Myocyte (in vitro differentiated cells): ENCODE measurements at regions not wholly inside any gene's neighbourhood (a gene's known extent, or its start where the extent isn't known, plus 50 kb on each side); places are given as distances from the start of the nearest gene placed in this dataset.
A peak's percentile ranks its signal among the peaks of the same experiment; 100 is the strongest.
"Not testable (repeated sequence)": the region's sequence is repeated elsewhere in the genome, so short reads cannot be mapped to it uniquely, and the experiment has no call there.

Experiments
- DNase-seq: peaks from one replicate; pipeline ENCODE4 v3.0.0-alpha.2; 2012; ENCODE audit warnings: low read depth

DNA sequence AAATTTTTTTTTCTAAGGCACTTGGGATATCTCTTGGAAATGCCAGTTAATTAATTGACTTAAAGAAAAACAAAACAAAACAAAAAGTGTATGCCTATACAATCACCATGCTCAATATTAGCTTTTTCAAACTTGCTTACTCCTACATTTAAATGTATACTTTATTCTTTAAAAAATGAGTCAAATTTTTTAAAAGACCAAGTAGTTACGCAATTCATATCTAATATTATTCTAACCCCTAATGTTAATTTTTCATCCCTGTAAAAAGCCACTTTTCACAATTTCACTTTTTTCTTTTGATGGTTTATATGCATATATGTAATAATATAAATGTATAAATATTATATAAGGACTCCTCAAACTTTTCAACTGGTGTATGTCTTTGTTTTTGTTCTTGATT lies 211.2 kb downstream of the PRDM9 start:
- no peak for DNase-seq

DNA sequence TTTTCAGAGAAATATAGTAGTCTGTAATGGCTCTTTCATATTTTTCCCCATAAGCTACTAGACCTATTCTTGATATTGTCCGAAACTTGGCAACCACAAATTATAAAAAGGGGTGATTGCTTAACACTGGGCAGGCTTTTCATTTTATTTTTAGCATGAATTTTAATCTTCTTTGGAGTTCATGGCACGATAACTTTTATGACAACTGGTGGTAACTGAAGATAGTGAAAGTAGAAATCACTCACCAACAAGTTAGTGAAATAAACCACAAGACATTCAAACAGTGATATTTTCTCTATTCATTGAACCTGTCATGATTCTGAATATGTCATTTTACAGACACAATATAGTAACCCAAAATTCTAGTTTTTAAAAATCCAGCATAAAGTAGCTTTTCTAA lies 213.9 kb downstream of the PRDM9 start:
- DNase-seq: no peak

DNA sequence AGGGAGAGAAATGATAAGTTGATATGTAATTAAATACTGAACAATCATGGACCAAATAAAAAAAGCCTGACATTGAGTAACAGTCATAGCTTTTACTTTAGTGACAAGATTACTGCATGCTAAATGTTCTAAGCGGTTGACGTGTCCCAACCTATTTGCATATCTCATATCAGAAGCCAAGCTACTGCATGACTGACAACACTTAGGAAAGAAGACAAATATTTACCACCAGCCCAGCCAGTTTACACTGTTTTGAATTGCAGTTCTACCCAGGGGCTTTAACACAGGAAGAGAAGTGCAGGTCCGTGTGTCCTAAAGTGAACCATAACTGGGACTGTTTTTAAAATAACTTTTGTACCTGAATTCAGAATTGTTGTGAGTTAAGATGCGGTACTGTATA lies 219.9 kb downstream of the PRDM9 start:
- DNase-seq: no peak

DNA sequence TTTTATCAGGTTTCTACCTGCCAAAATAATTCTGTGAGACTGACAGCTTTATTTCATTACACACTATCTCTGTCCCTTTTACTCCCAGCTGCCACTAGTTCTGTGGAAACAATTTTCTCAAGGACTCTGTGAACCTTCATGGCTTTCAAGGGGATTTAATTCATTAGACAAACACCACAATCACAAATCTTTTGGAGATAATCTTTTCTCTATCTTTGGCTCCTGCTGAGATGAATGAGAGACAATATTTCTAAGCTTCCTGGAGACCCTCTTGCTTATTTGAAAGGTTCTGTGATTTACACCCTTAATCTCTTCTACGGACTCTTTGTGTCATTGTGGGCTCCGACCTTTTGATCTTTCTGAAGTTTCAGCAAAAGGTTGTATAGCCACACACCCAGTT lies 222.6 kb downstream of the PRDM9 start:
- no peak for DNase-seq

DNA sequence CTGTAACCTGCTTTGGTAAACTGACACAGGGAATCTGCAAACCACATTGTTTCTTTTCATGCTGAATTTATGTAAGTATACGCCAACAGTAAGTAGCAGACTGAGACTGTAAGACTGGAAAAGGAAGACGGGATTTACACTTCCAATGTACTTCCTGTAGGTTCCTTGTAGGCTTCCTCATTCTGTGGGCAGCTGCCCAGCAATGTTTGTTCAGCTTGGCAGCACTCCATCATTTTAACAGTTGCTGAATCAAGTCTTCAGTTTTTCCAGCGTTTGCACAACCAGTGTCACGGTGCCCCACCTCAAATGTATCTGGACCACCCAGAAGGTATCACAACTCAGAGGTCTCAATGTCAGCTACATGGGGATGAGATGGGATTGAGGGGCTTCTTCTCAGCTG lies 232.6 kb downstream of the PRDM9 start:
- DNase-seq: no peak

DNA sequence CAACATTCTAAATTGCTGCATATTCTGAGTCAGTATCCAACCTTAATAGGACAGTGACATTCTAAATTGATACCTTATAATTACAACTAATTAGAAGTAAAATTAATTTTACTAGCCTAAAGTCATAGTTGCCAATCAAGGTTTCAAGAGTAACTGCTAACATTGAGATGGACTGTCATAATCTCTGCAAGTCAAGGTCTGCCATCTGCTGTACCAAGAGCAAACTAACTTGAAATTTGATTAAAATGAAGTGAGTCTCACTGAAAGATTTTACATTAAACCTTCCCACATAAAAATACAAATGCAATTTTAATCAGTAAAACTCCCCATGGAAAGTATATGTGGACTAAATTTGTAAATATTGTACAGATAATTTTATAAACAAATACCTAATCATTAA lies 235.3 kb downstream of the PRDM9 start:
- DNase-seq: no peak

DNA sequence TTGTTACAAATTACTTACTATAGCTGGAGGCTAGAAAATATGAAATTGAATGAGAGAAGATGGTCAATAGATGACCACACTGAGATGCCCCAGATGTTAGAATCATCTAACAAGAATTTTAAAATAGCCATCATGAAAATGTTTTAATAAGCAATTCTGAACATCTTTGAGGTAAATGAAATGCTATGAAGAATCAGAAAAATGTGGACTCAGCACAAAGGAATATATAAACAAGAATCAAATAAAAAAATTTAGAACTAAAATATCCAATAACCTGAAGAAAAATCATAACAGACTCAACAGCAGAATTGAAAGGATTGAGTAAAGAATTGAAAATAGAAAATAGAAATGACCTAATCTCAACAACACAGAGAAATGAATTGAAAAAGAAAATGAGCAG lies 248.5 kb downstream of the PRDM9 start:
- DNase-seq: no peak

DNA sequence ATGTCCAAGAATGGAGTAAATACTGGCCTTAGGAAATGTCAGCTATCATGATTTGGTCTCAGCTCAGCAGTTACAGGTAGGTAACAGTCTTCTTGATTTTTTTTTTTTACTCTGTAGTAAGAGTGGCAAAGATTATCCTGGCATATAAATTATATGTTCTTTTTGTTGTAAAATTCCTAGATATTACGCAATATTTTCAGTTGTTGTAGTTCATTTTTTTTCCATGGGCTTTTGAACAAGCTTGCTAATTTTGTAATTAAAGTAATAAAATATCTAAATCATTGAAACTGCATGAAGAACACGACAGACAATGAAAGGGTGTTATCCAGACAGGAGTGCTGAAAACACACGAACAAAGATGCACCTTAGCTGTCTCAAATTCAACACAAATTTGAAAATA lies 249.4 kb downstream of the PRDM9 start:
- no peak for DNase-seq

DNA sequence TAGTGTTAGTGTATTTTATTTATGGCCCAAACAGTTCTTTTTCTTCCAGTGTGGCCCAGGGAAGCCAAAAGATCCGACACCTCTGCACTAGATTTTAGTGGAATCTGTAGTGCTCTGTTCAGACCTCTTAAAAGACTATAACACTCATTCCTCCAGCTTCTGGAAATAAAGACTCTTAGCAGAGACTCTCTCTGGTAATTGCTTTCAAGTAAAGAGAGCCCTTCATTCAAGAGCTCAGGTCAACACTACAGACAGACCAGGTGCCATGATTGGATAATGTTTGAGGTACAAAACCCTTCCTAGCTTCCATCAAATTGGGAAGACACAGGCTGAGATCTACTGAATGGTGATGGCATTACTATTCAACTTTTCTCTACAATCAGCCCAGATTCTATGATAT lies 255.8 kb downstream of the PRDM9 start:
- no peak for DNase-seq

DNA sequence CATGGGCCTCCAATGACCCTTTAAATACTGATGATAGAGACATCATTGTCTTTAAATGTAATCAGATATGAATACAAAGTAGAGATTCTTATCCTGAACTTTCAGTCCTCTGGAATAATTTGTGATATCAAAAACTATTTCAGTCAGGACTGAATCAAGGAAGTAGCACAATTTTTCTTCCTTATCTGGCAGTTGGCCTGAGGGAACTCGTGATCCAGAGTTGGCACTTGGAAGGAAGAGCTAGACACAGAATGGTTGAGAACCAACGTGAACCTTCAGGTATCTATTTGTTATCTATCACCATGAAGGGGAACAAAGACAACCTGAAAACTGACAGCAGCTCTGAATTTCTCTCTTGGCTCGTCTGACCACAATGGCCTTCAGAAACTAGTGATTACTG lies 269.3 kb downstream of the PRDM9 start:
- no peak for DNase-seq

DNA sequence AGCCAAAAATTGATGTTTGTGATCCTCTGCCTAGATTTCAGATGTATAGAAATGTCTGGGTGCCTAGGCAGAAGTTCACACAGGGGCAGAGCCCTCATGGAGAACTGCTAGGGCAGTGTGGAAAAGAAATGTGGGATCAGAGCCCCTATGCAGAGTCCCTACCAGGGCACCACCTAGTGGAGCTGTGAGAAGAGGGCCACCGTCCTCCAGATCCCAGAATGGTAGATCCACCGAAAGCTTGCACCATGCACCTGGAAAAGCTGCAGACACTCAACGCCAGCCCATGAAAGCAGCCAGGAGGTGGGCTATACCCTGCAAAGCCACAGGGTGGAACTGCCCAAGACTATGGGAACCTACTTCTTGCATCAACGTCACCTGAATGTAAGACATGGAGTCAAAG lies 292.9 kb downstream of the PRDM9 start:
- DNase-seq: not testable (repeated sequence)

DNA sequence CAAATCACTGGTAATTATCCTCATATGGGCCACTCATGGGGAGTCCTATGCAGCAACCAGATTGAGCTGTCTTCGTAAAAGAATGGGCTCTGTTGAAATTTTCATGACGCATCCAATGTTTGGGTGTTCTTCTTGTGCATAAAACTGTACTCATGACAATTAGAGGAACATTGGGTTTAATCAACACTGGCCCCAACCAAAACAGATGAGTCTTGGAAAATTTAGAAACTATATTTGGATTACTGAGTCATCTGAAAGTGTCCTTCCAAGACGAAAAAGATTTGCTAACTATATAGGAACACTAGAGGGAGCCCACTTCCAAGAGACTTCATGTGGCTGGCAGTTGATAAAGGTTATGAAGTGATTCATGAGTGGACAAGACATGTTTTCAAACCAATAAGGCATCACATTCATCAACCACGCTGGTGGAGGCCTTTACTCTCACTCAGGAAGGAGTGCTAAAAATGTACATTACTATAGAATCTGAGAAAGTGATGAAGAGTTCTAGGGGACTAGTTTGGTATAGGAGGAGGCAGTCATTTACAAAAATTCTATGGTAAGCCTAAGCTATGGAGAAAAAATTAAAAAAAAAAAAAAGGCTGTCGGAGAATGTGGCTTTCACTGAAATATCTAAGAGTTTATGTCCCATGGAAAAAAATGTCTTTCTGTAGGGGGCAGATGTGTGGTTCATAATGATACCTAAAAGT lies 313.5 kb downstream of the PRDM9 start:
- peak; percentile 1 for DNase-seq

DNA sequence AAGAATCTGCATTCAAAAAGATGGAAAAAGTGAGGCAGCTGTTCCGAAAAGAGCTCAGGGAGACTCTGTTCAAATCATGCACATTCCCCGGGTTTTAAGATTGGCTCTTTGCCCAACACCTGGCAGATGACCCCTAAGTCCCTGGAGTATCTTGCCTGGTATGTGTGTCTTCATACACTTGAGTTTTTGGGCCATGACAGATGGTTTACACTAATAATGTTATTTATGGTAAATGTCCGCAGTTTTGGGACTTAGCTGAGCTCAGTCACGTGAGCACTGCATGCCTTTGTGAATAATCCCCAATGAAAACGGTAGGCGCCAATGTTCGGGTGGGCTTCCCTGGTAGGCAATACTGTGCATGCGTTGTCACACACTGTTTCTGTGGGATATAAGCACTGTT lies 316.1 kb downstream of the PRDM9 start:
- no peak for DNase-seq

DNA sequence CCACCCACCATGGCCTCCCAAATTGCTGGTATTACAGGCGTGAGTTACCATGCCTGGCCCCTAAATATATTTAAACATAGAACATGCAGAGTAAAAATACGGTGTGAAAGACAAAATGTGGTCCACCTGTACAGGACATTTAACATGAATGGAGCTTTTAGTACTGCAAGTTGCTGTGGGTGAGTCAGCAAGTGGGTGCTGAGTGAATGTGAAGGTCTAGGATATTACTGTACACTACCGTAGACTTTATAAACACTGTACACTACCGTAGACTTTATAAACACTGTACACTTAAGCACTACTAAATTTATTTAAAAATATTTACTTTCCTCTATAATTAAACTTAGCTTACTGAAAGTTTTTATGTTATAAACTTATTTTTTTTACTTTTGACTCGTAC lies 317.8 kb downstream of the PRDM9 start:
- DNase-seq: no peak

DNA sequence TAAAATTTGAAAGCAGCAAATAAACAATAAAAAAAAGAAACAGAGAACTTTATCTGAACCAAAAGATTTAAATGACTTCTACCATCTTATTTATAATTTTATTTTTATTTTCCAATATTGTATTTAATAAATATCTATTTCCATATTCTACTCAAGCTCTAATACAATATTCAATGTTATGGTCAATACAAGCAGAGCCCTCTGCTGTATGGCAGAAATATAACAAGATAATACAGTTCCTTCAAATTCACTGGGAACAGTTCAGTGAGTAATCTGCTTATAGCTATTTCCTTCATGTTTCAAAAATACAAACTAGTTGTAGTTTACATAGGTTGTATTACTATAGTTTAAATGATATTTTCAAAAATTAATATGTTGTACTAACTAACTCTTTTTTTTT lies 332.7 kb downstream of the PRDM9 start:
- no peak for DNase-seq

DNA sequence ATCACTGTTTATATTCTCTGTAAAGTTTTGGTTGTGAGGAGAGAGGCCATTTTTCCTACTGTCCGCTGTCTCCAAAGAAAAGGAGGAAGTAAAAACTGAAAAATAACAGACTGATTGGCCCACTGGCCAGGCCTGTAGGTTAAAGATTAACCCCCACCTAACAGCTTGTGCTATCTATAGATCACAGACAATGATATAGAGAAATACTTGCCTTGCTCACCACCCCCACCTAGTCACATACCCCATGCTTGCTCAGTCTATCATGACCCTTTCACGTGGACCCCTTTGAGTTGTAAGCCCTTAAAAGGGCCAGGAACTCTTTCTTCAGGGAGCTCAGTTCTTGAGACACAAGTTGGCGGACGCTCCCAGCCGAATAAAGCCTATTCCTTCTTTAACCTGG lies 357.4 kb downstream of the PRDM9 start:
- DNase-seq: no peak

DNA sequence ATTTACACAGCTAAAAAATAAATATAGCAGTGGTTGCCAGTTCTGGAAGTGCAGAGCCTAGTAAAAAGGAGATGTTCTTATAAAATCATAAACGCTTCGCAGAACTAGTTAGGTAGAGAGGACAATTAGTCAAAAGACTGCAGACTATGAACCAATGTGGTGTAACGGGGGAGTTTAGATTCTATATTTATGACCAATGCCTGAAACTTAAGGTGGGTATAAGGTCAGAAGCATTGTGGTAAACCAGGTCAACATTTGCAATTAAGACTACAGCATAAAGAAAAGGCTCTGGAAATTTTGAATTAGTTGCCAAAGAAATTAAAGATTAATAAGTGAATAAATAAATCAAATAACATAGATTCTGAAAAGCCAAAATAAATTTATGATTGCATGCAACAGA lies 370.4 kb downstream of the PRDM9 start:
- no peak for DNase-seq

DNA sequence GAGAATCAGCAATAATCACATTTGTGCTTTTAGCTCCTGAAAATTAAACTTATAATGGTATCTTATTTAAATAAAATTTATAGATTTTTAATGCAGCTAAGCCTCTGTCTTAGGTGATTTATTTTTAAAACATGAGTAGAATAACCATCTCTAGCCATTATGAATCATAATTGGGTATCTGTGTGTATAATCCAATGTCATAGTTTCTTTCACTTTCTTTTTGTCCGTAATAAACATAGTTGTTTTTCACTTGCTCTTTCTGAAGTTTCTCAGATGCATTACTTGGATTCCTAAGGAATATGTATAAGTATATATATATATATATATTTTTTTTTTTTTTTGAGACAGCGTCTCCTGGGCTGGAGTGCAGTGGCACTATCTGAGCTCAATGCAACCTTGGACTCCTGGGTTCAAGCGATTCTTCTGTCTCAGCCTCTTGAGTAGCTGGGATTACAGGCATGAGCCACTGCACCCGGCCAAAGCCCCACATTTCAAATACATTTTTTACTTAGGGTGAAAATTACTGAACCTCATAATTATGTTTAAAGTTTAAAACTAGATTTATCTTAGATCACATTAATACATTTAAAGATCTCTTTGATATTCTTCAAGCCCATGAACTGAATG lies 377.1 kb downstream of the PRDM9 start:
- DNase-seq: no peak

DNA sequence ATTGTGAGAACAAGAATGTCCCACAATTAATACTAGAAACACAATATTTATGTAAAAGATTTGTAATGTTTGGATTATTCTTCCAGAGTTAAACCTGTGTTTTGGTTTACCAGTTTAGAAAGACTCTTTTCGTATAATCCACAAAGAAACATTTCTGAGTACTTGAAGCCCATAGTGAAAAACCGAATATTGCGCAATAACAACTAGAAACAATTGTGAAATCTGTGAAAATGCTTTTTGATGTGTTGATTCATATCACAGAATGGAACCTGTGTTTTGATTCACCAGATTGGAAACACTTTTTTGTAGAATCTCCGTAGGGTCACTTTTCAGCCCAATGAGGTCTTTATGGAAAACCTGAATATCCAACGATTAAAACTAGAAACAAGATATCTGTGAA lies 386.2 kb downstream of the PRDM9 start:
- DNase-seq: no peak

DNA sequence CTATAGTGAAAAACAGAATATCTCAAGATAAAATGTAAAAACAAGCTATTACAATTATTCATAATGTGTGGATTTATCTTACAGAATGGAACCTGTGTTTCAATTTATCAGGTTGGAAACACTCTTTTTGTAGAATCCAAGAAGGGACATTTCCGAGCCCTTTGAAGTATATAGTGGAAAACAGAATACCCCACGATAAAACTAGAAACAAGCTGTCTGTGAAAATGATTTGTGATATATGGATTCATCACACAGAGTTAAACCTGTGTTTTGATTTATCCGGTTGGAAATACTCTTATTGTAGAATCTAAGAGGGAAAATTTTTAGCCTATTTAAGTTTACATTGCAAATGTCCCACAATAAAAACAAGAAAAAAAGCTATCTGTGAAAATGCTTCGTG lies 388.2 kb downstream of the PRDM9 start:
- DNase-seq: no peak

DNA sequence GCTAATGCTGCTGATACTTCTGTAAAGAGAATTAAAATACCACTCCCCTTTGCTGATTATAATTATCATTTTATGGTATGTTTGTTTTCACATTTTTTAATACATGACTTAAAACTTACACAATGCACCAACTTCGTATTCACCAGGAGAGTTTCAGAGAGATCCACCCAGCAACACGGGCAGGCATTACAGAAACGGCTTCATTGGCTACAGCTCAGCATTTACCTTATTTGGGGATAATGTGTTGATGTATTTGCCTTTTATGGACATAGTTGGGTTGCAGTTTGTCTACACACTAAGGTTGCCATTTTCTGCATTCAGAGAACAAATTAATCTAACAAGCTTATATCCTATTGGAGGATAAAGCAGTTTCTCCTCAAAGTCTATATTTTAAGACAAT lies 423.6 kb downstream of the PRDM9 start:
- no peak for DNase-seq

DNA sequence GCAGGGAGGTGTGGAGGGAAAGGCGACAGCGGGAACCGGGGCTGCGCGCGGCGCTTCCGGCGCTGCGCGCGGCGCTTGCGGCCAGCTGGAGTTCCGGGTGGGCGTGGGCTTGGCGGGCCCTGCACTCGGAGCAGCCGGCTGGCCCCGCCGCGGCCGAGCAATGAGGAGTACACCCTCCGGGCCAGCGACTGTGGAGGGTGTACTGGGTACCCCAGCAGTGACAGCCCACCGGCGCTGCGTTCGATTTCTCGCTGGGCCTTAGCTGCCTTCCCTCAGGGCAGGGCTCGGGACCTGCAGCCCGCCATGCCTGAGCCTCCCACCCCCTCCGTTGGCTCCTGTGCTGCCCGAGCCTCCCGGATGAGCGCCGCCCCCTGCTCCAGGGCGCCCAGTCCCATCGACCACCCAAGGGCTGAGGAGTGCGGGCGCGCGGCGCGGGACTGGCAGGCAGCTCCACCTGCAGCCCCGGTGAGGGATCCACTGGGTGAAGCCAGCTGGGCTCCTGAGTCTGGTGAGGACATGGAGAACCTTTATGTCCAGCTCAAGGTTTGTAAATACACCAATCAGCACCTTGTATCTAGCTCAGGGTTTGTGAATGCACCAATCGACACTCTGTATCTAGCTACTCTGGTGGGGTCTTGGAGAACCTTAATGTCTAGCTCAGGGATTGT lies 444.0 kb downstream of the PRDM9 start:
- DNase-seq: not testable (repeated sequence)

DNA sequence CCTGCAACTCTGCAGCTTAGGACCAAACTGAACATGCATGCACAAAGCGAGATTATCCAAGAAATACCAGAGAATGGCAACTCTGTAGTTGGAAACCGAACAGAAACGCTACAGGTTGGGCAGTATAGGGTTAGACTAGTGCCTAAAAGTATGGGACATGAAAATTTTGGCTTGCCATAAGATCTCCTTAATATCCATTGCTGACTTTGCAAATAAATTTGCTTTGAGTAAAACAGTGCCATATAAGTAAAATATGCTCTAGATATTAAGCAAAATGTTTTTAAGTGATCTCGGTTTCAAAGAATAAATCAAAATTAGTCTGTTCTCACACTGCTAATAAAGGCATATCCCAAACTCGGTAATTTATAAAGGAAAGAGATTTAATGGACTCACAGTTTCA lies 456.0 kb downstream of the PRDM9 start:
- no peak for DNase-seq
